ENCODE measurements at regions not wholly inside any gene's neighbourhood (a gene's known extent, or its start where the extent isn't known, plus 50 kb on each side); places are given as distances from the start of the nearest gene placed in this dataset.

- no peak overlapping the region for H3K27ac ChIP-seq (ENCODE audit: insufficient read depth, low read depth, low read length)
- intact Hi-C loops (cut with micrococcal nuclease) (no loop called here), dilution Hi-C loops (cut with MboI; ENCODE audit: extremely low pct_ligation_motif_present, low sequenced_read_pairs) (no loop called here)
- H3K79me2 ChIP-seq (ENCODE audit: control insufficient read depth, insufficient read depth, low read length), result no peaks in the 10 kb centered on the region
- POLR2A ChIA-PET, result no interaction called here
- H2AFZ ChIP-seq (ENCODE audit: low read depth, low read length), result no peak overlapping the region
- CTCF ChIA-PET, result no interaction called here
- no peaks in the 10 kb centered on the region for H3K4me1 ChIP-seq (ENCODE audit: control insufficient read depth, extremely low read depth, insufficient read depth, low read length)
- no peaks in the 10 kb centered on the region for H3K36me3 ChIP-seq (ENCODE audit: control insufficient read depth in 2 of 2, extremely low read depth in 1 of 2, insufficient read depth in 2 of 2, low read length in 2 of 2)
- H4K20me1 ChIP-seq (replicated peaks; ENCODE audit: control insufficient read depth, extremely low read depth, insufficient read depth, low read length), result no peaks in the 10 kb centered on the region
- no peaks in the 10 kb centered on the region for H3K27me3 ChIP-seq (ENCODE audit: control insufficient read depth in 2 of 2, insufficient read depth in 2 of 2, low read length in 2 of 2)
- no peak for DNase-seq (ENCODE audit: low read depth, low spot score)
- BruUV-seq (replicated peaks), result no TSS peak
- TF ChIP-seq EZH2 (IDR thresholded peaks at IDR 0.05; ENCODE audit: borderline replicate concordance, low read depth, low read length, severe bottlenecking), result no peak
- no peak for TF ChIP-seq MAX (IDR thresholded peaks at IDR 0.05; ENCODE audit: insufficient read depth, insufficient read length)
- H3K9me3 ChIP-seq (replicated peaks; ENCODE audit: control insufficient read depth, insufficient read depth, low read length), result no peaks in the 10 kb centered on the region
- no peak overlapping the region for H3K4me2 ChIP-seq (ENCODE audit: insufficient read depth, low read length)
- FAIRE-seq, result no peak
- H3K4me3 ChIP-seq (replicated peaks in 1 of 3; ENCODE audit: insufficient read depth in 1 of 3, low read depth in 1 of 3, low read length in 3 of 3), result no peak overlapping the region
- H3K9ac ChIP-seq (replicated peaks; ENCODE audit: extremely low read depth, insufficient read depth, low read length), result no peak overlapping the region
- no peaks in the 10 kb centered on the region for H3K9me1 ChIP-seq (replicated peaks; ENCODE audit: control insufficient read depth, extremely low read depth, insufficient read depth, low read length)
Measured at GRCh38 chr9:80251778-80252177, 680.0 kb downstream of the TLE4 start.

GRCh38 chr9:80242022-80242421 is 670.3 kb downstream of the TLE4 start:
- H3K79me2 ChIP-seq (ENCODE audit: control insufficient read depth, insufficient read depth, low read length), result no peaks in the 10 kb centered on the region
- no TSS peak for BruUV-seq (replicated peaks)
- POLR2A ChIA-PET, result no interaction called here
- H3K4me3 ChIP-seq (replicated peaks in 1 of 3; ENCODE audit: insufficient read depth in 1 of 3, low read depth in 1 of 3, low read length in 3 of 3), result no peak overlapping the region
- dilution Hi-C loops (cut with MboI; ENCODE audit: extremely low pct_ligation_motif_present, low sequenced_read_pairs) (no loop called here), intact Hi-C loops (cut with micrococcal nuclease) (no loop called here)
- H3K9me3 ChIP-seq (replicated peaks; ENCODE audit: control insufficient read depth, insufficient read depth, low read length), result no peaks in the 10 kb centered on the region
- CTCF ChIA-PET, result no interaction called here
- no peaks in the 10 kb centered on the region for H3K36me3 ChIP-seq (ENCODE audit: control insufficient read depth in 2 of 2, extremely low read depth in 1 of 2, insufficient read depth in 2 of 2, low read length in 2 of 2)
- H3K9me1 ChIP-seq (replicated peaks; ENCODE audit: control insufficient read depth, extremely low read depth, insufficient read depth, low read length), result no peaks in the 10 kb centered on the region
- no peak overlapping the region for H2AFZ ChIP-seq (ENCODE audit: low read depth, low read length)
- DNase-seq (ENCODE audit: low read depth, low spot score) (no peak), FAIRE-seq (no peak)
- no peak overlapping the region for H3K9ac ChIP-seq (replicated peaks; ENCODE audit: extremely low read depth, insufficient read depth, low read length)
- no peak overlapping the region for H3K4me2 ChIP-seq (ENCODE audit: insufficient read depth, low read length)
- no peaks in the 10 kb centered on the region for H4K20me1 ChIP-seq (replicated peaks; ENCODE audit: control insufficient read depth, extremely low read depth, insufficient read depth, low read length)
- no peak overlapping the region for H3K27ac ChIP-seq (ENCODE audit: insufficient read depth, low read depth, low read length)
- no peaks in the 10 kb centered on the region for H3K4me1 ChIP-seq (ENCODE audit: control insufficient read depth, extremely low read depth, insufficient read depth, low read length)
- TF ChIP-seq MAX (IDR thresholded peaks at IDR 0.05; ENCODE audit: insufficient read depth, insufficient read length) (no peak), MYC (IDR thresholded peaks at IDR 0.05; ENCODE audit: low read depth, low read length) (no peak), JUN (IDR thresholded peaks at IDR 0.05; ENCODE audit: borderline replicate concordance, insufficient read depth, insufficient read length, low read depth) (no peak), POLR2AphosphoS5 (IDR thresholded peaks at IDR 0.05; ENCODE audit: insufficient read depth, low read depth, low read length) (no peak)
- no peaks in the 10 kb centered on the region for H3K27me3 ChIP-seq (ENCODE audit: control insufficient read depth in 2 of 2, insufficient read depth in 2 of 2, low read length in 2 of 2)
